H4 (cell line): ENCODE measurements at regions not wholly inside any gene's neighbourhood (a gene's known extent, or its start where the extent isn't known, plus 50 kb on each side); places are given as distances from the start of the nearest gene placed in this dataset.

Experiments used
- DNase-seq: peaks from one replicate; pipeline ENCODE4 v3.0.0-alpha.2; 2015; ENCODE audit warnings: low spot score

DNA sequence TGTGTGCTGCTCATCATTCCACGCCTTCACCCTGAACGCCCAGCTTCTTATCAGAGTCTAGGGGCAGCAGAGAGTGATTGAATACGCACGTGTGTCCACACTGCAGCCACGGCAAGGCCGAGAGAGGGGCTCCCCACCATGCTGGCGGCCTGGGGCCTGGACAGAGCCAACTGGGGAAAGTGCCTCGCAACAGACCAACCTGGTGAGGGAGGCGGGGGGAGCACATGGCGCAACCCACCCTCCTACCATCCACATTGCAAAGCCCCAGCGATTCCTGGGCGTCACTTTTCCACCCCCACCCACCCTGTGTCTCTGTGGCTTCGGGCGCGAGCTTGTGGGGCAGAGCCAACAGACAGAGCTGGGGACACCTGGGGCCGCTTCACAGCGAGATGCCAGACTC lies 66.4 kb upstream of the DUSP22 start:
- no peak for DNase-seq

DNA sequence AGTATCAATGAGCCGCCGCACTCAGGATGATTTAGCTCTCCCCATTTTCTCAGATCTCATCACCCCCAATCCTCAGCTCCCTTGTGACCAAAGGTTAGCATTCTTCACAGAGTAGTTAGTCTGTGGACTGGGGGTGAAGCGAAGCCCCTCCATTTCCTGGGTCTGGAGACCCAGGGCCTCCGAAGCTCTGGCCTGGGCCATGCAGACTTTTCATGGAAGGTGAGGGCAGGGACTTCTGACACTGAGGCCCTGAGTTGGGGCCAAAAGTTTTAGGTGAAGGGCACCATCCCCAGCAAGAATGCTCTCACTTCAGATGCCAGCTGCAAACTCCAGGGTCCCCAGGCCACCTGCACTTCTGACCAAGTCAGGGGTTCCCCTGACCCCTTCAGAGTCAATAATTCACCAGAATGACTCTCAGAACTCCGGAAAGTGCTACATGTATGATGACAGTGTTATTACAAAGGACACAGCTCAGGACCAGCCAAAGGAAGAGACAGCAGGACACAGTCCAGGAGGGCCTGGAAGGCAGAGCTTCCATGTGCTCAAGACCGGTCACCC lies 65.7 kb upstream of the DUSP22 start:
- no peak for DNase-seq

DNA sequence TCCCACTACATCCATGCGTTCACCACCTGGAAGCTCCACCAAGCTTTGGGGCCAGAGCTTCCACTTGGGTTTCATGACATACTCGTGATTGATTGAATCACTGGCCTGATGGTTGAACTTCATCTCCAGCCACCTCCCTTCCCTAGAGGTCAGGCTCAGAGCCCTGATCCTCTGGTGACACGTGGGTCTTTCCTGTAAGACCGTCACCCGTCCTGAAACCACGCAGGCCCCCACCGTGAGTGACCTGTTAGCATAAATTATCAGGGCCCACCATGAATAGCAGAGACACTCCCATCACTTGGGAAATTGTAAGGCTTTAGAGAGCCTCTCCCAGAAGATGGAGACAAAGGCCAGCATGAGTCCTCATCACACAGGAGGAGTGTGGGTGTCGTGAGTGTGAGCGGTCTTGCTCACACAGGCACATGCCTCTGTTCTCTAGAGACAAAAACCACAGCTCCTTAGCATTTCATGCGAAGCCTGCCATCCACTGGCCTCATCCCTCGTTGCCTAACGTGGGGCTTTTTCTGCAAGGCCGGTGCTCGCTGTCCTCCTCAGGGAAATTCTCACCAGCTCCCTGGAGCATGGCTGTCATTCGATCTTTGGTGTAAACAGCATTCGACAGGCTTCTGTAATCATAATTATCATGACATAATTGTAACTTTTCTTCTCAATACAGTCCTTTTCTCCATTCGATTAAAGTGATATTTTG lies 65.1 kb upstream of the DUSP22 start:
- DNase-seq, result no peak

DNA sequence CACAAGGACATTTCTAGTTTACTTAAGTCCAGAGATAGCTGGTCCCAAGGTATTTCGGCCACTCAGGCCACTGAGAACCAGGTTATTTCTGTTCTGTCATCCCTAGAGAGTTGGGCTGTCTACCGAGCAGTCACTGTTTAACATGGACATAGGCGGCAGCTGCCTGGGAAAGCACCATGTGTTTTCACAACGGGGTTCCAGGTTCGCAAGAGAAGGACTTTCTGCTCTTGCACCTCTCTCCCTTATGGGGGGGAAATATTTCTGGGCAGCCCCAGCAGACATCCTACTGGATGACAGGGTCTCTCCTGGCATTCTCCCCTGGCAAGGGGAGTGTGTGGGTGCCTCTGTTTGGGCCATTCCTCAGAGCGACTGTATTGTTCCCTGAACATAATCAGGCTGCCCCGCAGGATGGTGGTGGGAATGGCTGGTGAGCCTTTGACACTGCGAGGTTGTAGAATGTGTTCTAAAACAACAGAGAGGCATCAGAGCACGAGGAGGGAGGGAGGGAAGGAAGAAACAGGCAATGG lies 64.4 kb upstream of the DUSP22 start:
- no peak for DNase-seq

- no peak for DNase-seq
These were observed 63.2 kb upstream of the DUSP22 start for GRCh38 chr6:228881-229651.

- DNase-seq, result no peak
These were observed 60.5 kb upstream of the DUSP22 start for GRCh38 chr6:231779-232178.

DNA sequence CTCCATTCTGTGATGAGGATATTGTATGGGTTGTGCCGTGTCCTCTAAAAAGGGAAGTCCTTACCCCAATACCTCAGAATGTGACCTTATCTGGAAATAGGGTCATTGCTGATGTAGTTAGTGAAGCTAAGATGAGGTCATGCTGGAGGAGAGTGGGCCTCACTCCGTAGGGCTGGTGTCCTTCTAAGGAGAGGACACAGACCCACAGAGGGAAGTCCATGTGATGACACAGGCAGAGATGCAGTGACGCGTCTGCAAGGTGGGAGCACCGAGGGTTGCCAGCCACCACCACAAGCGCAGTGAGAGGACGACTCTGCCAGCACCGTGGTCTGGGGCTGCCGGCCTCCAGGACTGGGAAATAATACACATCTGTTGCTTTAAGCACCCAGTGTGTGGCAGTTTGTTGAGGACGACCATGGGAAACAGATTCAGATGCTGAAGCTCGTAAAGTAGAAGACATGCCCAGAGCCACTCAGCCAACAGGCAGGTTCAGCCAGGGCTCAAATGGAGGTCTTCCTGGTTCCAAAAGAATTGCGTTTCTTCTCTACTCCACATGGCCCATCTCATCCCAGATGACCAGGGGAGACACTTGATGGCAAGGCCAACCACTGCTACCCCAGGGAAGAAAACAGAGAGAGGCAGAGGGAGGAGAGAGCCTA lies 59.2 kb upstream of the DUSP22 start:
- no peak for DNase-seq

DNA sequence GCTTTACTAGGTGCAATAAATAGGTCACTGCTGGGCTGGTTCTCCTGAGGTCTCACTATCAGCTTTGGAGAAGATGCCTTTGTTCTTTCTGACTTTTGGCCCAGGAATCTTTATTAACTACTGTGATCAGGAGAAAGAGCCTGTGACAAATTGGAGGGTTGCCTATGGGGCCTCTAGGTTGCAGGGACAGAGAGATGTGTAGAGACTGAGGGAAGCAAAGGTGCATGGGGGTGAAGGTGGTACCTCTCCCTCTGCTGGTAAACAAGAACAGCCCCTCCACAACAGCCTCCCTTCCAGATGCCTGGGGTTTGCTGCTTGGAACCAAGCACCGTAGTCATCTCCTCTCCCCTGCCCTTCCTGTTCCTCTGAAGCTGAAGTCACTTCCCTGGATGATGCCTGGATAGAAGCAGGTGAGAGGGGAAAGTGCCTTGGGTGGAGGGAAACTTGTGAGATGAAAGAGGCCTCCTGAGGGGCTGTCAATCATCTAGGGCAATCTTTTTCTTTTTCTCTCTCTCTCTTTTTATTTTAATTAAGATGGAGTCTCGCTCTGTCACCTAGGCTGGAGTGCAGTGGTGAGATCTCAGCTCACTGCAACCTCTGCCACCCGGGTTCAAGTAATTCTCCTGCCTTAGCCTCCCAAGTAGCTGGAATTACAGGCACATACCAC lies 57.4 kb upstream of the DUSP22 start:
- DNase-seq, result no peak

DNA sequence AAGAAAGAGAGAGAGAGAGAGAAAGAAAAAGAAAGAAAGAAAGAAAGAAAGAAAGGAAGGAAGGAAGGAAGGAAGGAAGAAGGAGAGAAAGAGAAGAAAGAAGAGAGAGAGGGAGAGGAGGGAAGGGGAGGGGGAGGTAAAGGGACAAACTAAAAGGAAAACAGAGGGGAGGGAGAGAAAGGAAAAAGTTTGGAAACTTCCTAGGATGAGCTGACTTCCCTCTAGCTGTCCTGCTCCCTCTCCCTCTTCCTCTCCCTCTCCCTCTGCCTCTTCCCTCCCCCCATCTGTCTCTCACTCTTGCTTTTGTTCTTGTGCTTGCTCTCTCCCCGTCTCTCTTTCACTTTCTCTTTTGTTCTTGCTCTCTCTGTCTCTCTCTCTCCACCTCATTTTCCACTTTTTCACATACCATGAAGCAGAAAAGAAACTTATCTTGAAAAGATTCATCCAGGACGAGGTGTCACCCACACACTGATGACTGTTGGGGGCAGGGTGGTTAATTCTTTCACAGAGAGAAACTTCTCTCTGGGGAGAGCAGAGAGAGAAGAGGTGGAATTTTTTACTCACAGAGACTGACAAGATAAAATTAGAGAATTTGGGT lies 56.4 kb upstream of the DUSP22 start:
- DNase-seq, result peak; percentile 64

DNA sequence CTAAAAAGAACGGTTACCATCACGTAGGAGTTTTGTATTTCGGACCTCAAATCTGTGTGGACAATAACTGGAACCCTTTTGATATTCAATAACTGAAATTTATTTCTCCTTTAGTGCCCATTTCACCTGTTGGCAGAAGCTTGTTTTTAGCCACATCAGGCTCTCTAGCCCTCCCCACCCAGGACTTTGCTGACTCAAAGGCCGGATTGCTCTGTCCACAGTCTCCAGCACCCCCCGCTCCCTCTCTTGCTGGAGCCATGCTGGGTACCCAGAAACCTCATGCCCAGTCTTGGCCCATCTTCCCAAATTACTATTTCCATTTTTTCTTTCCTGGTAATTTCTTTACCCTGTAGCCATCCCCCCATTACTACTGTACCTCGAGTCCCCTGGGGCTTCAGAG lies 55.8 kb upstream of the DUSP22 start:
- DNase-seq, result no peak

GRCh38 chr6:240151-240550 lies 52.1 kb upstream of the DUSP22 start:
- DNase-seq, result no peak

- no peak for DNase-seq
These were observed 50.9 kb upstream of the DUSP22 start for GRCh38 chr6:241336-241865.
